ENCODE measurements at regions not wholly inside any gene's neighbourhood (a gene's known extent, or its start where the extent isn't known, plus 50 kb on each side); places are given as distances from the start of the nearest gene placed in this dataset.

- POLR2A ChIA-PET, result no interaction called here
- H3K4me1 ChIP-seq (ENCODE audit: control extremely low read depth in 1 of 4, control insufficient read depth in 4 of 4, insufficient read depth in 4 of 4, low read length in 3 of 4), result peaks cover 4 to 9% (median 5%) of the 10 kb centered on the region in 4 experiments
Measured at GRCh38 chr21:28827422-28827821, 165.3 kb downstream of the LTN1 start.

DNA sequence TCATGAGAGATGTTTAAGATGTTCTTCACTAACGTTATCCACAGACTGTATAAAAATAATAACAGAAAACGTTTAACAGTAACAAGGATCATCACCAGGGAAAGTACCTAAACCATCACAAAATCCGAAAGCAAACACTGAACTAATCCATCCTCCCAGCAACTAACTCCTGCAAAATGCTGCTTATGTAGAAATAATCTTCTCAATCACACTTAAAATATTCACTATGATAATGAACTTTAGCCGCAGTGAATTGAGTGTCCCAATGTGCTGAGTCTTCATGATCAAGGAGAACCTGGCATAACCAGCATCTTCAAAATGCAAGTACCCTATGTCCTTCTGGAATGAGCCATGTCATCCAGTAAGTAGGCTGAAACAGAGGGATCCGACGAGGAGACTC, 166.1 kb downstream of the LTN1 start:
- POLR2A ChIA-PET, result no interaction called here
- H3K27ac ChIP-seq (ENCODE audit: insufficient read depth in 1 of 2, low read depth in 1 of 2, low read length in 2 of 2, poor library complexity in 1 of 2, severe bottlenecking in 2 of 2), result no peak overlapping the region
- CTCF ChIA-PET, result no interaction called here
- H3K36me3 ChIP-seq (ENCODE audit: control insufficient read depth in 4 of 4, insufficient read depth in 4 of 4, low read length in 3 of 4), result no peaks in the 10 kb centered on the region
- 100% methylated on average over 3 of the region's 6 CpGs for WGBS (ENCODE audit: insufficient coverage)
- H3K4me3 ChIP-seq (ENCODE audit: control insufficient read depth in 1 of 7, extremely low read depth in 1 of 7, insufficient read depth in 4 of 7, low read depth in 2 of 7, low read length in 6 of 7), result no peak overlapping the region
- H3K27me3 ChIP-seq (replicated peaks in 2 of 5; ENCODE audit: control insufficient read depth in 4 of 5, insufficient read depth in 5 of 5, low read length in 4 of 5), result no peaks in the 10 kb centered on the region
- H3K9me3 ChIP-seq (ENCODE audit: control extremely low read depth in 1 of 5, control insufficient read depth in 4 of 5, insufficient read depth in 2 of 5, low read depth in 1 of 5, low read length in 4 of 5), result no peaks in the 10 kb centered on the region
- DNase-seq, result no peak
- H3K4me1 ChIP-seq (ENCODE audit: control extremely low read depth in 1 of 4, control insufficient read depth in 4 of 4, insufficient read depth in 4 of 4, low read length in 3 of 4), result peaks cover 0 to under 1% (median 0%) of the 10 kb centered on the region in 4 experiments

More at GRCh38 chr21:28827422-28827821, 165.3 kb downstream of the LTN1 start:
- Histone ChIP-seq H3K27me3 (replicated peaks in 2 of 5; ENCODE audit: control insufficient read depth in 4 of 5, insufficient read depth in 5 of 5, low read length in 4 of 5) (no peaks in the 10 kb centered on the region), H3K27ac (ENCODE audit: insufficient read depth in 1 of 2, low read depth in 1 of 2, low read length in 2 of 2, poor library complexity in 1 of 2, severe bottlenecking in 2 of 2) (no peak overlapping the region), H3K4me3 (ENCODE audit: control insufficient read depth in 1 of 7, extremely low read depth in 1 of 7, insufficient read depth in 4 of 7, low read depth in 2 of 7, low read length in 6 of 7) (no peak overlapping the region), H3K36me3 (ENCODE audit: control insufficient read depth in 4 of 4, insufficient read depth in 4 of 4, low read length in 3 of 4) (no peaks in the 10 kb centered on the region), H3K9me3 (ENCODE audit: control extremely low read depth in 1 of 5, control insufficient read depth in 4 of 5, insufficient read depth in 2 of 5, low read depth in 1 of 5, low read length in 4 of 5) (no peaks in the 10 kb centered on the region)
- CTCF ChIA-PET, result no interaction called here
- no CpG with 5 or more reads among the region's 1 CpG for WGBS (ENCODE audit: insufficient coverage)
- no peak for DNase-seq

- no peak overlapping the region for H3K4me3 ChIP-seq (ENCODE audit: control insufficient read depth in 1 of 7, extremely low read depth in 1 of 7, insufficient read depth in 4 of 7, low read depth in 2 of 7, low read length in 6 of 7)
- H3K36me3 ChIP-seq (ENCODE audit: control insufficient read depth in 4 of 4, insufficient read depth in 4 of 4, low read length in 3 of 4), result no peaks in the 10 kb centered on the region
- H3K9me3 ChIP-seq (ENCODE audit: control extremely low read depth in 1 of 5, control insufficient read depth in 4 of 5, insufficient read depth in 2 of 5, low read depth in 1 of 5, low read length in 4 of 5), result no peaks in the 10 kb centered on the region
- H3K27ac ChIP-seq (ENCODE audit: insufficient read depth in 1 of 2, low read depth in 1 of 2, low read length in 2 of 2, poor library complexity in 1 of 2, severe bottlenecking in 2 of 2), result no peak overlapping the region
- WGBS (ENCODE audit: insufficient coverage), result 100% methylated on average over 1 of the region's 2 CpGs
- ChIA-PET POLR2A (no interaction called here), CTCF (no interaction called here)
- no peaks in the 10 kb centered on the region for H3K27me3 ChIP-seq (replicated peaks in 2 of 5; ENCODE audit: control insufficient read depth in 4 of 5, insufficient read depth in 5 of 5, low read length in 4 of 5)
- H3K4me1 ChIP-seq (ENCODE audit: control extremely low read depth in 1 of 4, control insufficient read depth in 4 of 4, insufficient read depth in 4 of 4, low read length in 3 of 4), result no peaks in the 10 kb centered on the region
- no peak for DNase-seq
Measured at GRCh38 chr21:28826021-28826420, 166.7 kb downstream of the LTN1 start.

- CTCF ChIA-PET, result no interaction called here
Measured at GRCh38 chr21:28823429-28823828, 169.2 kb downstream of the LTN1 start.

DNA sequence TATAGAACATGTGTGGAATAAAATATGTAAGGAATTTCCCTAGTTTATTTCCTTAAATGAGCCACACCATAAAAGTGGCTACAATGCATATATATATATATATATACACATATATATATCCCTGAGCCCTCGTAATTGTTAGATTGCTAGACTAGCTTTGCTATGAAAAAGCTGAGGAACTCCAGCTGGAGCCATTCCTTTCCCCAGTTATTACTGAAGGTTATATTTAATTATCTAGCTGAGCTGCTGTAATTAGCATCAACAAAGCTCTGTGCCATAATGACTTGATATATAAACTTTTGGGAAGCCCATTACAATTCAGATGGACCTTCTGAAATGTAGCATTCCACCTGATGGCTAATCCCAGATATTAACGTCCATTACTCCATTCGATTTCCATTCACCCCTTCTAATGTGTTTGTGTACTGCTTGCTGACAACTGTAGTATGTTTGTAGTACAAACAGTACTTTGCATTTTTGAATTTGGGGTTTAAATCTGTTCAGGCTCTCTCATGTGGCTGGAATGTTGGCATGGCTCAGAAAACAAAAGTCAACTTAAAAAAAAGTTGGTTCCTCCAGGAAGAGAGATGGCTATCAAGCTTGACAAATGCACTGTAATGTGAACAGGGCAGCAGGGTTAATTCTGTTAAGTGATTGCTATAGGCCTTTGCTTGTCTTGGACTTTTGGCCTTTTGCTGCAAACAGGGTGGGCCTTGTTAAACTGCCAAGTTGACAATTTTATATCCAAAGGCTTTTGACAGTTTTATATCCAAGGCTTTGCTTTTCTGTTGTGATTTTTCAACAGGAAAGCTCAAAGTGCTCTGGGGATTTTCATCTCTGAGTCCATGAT, 170.0 kb downstream of the LTN1 start:
- H3K4me3 ChIP-seq (ENCODE audit: control insufficient read depth in 1 of 7, extremely low read depth in 1 of 7, insufficient read depth in 4 of 7, low read depth in 2 of 7, low read length in 6 of 7), result no peak overlapping the region
- H3K9me3 ChIP-seq (ENCODE audit: control extremely low read depth in 1 of 5, control insufficient read depth in 4 of 5, insufficient read depth in 2 of 5, low read depth in 1 of 5, low read length in 4 of 5), result no peaks in the 10 kb centered on the region
- H3K36me3 ChIP-seq (ENCODE audit: control insufficient read depth in 4 of 4, insufficient read depth in 4 of 4, low read length in 3 of 4), result no peaks in the 10 kb centered on the region
- no peaks in the 10 kb centered on the region for H3K27me3 ChIP-seq (replicated peaks in 2 of 5; ENCODE audit: control insufficient read depth in 4 of 5, insufficient read depth in 5 of 5, low read length in 4 of 5)
- no CpG with 5 or more reads among the region's 3 CpGs for WGBS (ENCODE audit: insufficient coverage)
- ChIA-PET POLR2A (no interaction called here), CTCF (no interaction called here)
- H3K27ac ChIP-seq (ENCODE audit: insufficient read depth in 1 of 2, low read depth in 1 of 2, low read length in 2 of 2, poor library complexity in 1 of 2, severe bottlenecking in 2 of 2), result no peak overlapping the region
- no peak for DNase-seq
- H3K4me1 ChIP-seq (ENCODE audit: control extremely low read depth in 1 of 4, control insufficient read depth in 4 of 4, insufficient read depth in 4 of 4, low read length in 3 of 4), result no peaks in the 10 kb centered on the region

More at GRCh38 chr21:28823429-28823828, 169.2 kb downstream of the LTN1 start:
- POLR2A ChIA-PET, result no interaction called here
- DNase-seq, result no peak
- Histone ChIP-seq H3K9me3 (ENCODE audit: control extremely low read depth in 1 of 5, control insufficient read depth in 4 of 5, insufficient read depth in 2 of 5, low read depth in 1 of 5, low read length in 4 of 5) (no peaks in the 10 kb centered on the region), H3K27ac (ENCODE audit: insufficient read depth in 1 of 2, low read depth in 1 of 2, low read length in 2 of 2, poor library complexity in 1 of 2, severe bottlenecking in 2 of 2) (no peak overlapping the region), H3K36me3 (ENCODE audit: control insufficient read depth in 4 of 4, insufficient read depth in 4 of 4, low read length in 3 of 4) (no peaks in the 10 kb centered on the region), H3K4me1 (ENCODE audit: control extremely low read depth in 1 of 4, control insufficient read depth in 4 of 4, insufficient read depth in 4 of 4, low read length in 3 of 4) (no peaks in the 10 kb centered on the region), H3K4me3 (ENCODE audit: control insufficient read depth in 1 of 7, extremely low read depth in 1 of 7, insufficient read depth in 4 of 7, low read depth in 2 of 7, low read length in 6 of 7) (no peak overlapping the region), H3K27me3 (replicated peaks in 2 of 5; ENCODE audit: control insufficient read depth in 4 of 5, insufficient read depth in 5 of 5, low read length in 4 of 5) (no peaks in the 10 kb centered on the region)
- 100% methylated on average over 1 of the region's 2 CpGs for WGBS (ENCODE audit: insufficient coverage)

DNA sequence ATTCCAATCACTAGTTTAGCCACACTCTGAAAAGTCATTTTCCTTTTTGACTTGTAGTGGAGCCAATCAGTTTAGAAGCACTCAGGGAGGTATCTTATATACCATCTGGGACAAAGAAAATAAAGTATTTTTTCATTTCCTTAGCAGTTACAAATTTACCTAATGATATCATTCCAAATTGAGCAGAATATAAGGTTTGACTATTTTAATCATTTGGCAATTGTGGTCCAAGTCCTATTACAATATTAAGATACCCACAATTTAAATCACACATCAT, 170.6 kb downstream of the LTN1 start:
- ChIA-PET CTCF (no interaction called here), POLR2A (no interaction called here)

GRCh38 chr21:28821276-28822122, 171.2 kb downstream of the LTN1 start:
- Histone ChIP-seq H3K27me3 (replicated peaks in 2 of 5; ENCODE audit: control insufficient read depth in 4 of 5, insufficient read depth in 5 of 5, low read length in 4 of 5) (no peaks in the 10 kb centered on the region), H3K4me3 (ENCODE audit: control insufficient read depth in 1 of 7, extremely low read depth in 1 of 7, insufficient read depth in 4 of 7, low read depth in 2 of 7, low read length in 6 of 7) (no peak overlapping the region), H3K4me1 (ENCODE audit: control extremely low read depth in 1 of 4, control insufficient read depth in 4 of 4, insufficient read depth in 4 of 4, low read length in 3 of 4) (no peaks in the 10 kb centered on the region), H3K27ac (ENCODE audit: insufficient read depth in 1 of 2, low read depth in 1 of 2, low read length in 2 of 2, poor library complexity in 1 of 2, severe bottlenecking in 2 of 2) (no peak overlapping the region), H3K36me3 (ENCODE audit: control insufficient read depth in 4 of 4, insufficient read depth in 4 of 4, low read length in 3 of 4) (no peaks in the 10 kb centered on the region), H3K9me3 (ENCODE audit: control extremely low read depth in 1 of 5, control insufficient read depth in 4 of 5, insufficient read depth in 2 of 5, low read depth in 1 of 5, low read length in 4 of 5) (no peaks in the 10 kb centered on the region)
- ChIA-PET CTCF (no interaction called here), POLR2A (no interaction called here)
- DNase-seq, result no peak
- WGBS (ENCODE audit: insufficient coverage), result 93% methylated on average over 3 of the region's 6 CpGs

More for the DNA sequence above, 170.6 kb downstream of the LTN1 start:
- no peaks in the 10 kb centered on the region for H3K4me1 ChIP-seq (ENCODE audit: control extremely low read depth in 1 of 4, control insufficient read depth in 4 of 4, insufficient read depth in 4 of 4, low read length in 3 of 4)
- H3K36me3 ChIP-seq (ENCODE audit: control insufficient read depth in 4 of 4, insufficient read depth in 4 of 4, low read length in 3 of 4), result no peaks in the 10 kb centered on the region
- H3K27ac ChIP-seq (ENCODE audit: insufficient read depth in 1 of 2, low read depth in 1 of 2, low read length in 2 of 2, poor library complexity in 1 of 2, severe bottlenecking in 2 of 2), result no peak overlapping the region
- no peak overlapping the region for H3K4me3 ChIP-seq (ENCODE audit: control insufficient read depth in 1 of 7, extremely low read depth in 1 of 7, insufficient read depth in 4 of 7, low read depth in 2 of 7, low read length in 6 of 7)
- no peaks in the 10 kb centered on the region for H3K9me3 ChIP-seq (ENCODE audit: control extremely low read depth in 1 of 5, control insufficient read depth in 4 of 5, insufficient read depth in 2 of 5, low read depth in 1 of 5, low read length in 4 of 5)
- DNase-seq, result no peak
- H3K27me3 ChIP-seq (replicated peaks in 2 of 5; ENCODE audit: control insufficient read depth in 4 of 5, insufficient read depth in 5 of 5, low read length in 4 of 5), result no peaks in the 10 kb centered on the region

Data from common myeloid progenitor, CD34-positive (primary cell).